Cardiac muscle cell (in vitro differentiated cells and primary cell): ENCODE measurements at regions not wholly inside any gene's neighbourhood (a gene's known extent, or its start where the extent isn't known, plus 50 kb on each side); places are given as distances from the start of the nearest gene placed in this dataset.

Experiments used
- DNase-seq, 2 donors: peaks; one replicate each; pipeline versions ENCODE4 v3.0.0 to v3.0.0-alpha.2; 2010 to 2017; ENCODE audit warnings: low read depth in 1 of 2, low spot score in 1 of 2
- H3K27ac ChIP-seq: fragments of 200-600 bp; sonication (generic); 2 replicates; pipeline ENCODE4 v1.5.1; 2016
- H3K27me3 ChIP-seq: fragments of 200-600 bp; sonication (generic); 2 replicates; pipeline ENCODE4 v1.6.0; 2016; ENCODE audit warnings: control low read depth
- H3K36me3 ChIP-seq: fragments of 200-600 bp; sonication (generic); 2 replicates; pipeline ENCODE4 v1.5.1; 2016; ENCODE audit warnings: control low read depth
- H3K4me1 ChIP-seq: fragments of 200-600 bp; sonication (generic); 2 replicates; pipeline ENCODE4 v1.8.1; 2017; ENCODE audit warnings: low read depth, mild to moderate bottlenecking, mixed run types
- H3K4me3 ChIP-seq: fragments of 200-600 bp; sonication (generic); 2 replicates; pipeline ENCODE4 v1.5.1; 2016; ENCODE audit warnings: mild to moderate bottlenecking
- H3K9me3 ChIP-seq: fragments of 200-600 bp; sonication (generic); 2 replicates; pipeline ENCODE4 v1.5.1; 2017; ENCODE audit warnings: low read depth, mild to moderate bottlenecking, control low read depth
- CTCF ChIP-seq: IDR thresholded peaks from 2 replicates; pipeline ENCODE4 v1.5.1; 2012; ENCODE audit warnings: low read depth, mild to moderate bottlenecking, low read length

DNA sequence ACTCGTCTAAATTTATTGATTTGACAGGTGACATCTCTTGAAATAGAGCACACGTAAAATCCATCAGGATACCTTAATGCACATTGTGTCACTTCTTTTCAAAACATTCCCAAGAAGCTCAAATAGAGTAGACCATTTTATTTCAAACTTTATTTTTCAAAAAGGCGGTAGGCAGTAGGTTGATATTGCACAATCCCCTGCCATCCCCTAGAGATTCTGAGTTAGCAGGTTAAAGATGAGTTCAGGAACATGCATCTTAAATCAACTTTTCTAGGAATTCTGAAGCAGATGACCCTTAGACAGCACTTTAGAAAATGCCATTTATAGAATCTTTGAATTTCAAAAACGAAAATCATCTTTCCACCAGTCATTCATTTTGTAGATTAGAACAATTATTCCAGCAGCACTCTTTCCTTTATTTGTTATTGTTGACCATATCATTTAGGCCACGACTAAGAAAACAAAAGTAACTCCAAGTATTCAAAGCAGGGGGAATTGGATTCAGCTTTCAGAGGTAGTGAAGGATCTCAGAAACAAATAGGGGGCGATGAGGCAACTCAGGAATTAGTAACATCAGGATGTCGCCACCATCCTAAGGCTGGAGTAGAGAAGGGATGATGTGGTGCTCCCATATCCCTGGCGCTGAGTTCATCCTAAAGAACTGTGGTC is 198.2 kb upstream of the MCTP2 start:
- Histone ChIP-seq H3K27me3 (no peaks in the 10 kb centered on the region), H3K4me3 (no peak overlapping the region), H3K27ac (no peak overlapping the region), H3K36me3 (no peaks in the 10 kb centered on the region), H3K4me1 (no peaks in the 10 kb centered on the region), H3K9me3 (no peaks in the 10 kb centered on the region)
- no peak for DNase-seq
- TF ChIP-seq CTCF = no peak

DNA sequence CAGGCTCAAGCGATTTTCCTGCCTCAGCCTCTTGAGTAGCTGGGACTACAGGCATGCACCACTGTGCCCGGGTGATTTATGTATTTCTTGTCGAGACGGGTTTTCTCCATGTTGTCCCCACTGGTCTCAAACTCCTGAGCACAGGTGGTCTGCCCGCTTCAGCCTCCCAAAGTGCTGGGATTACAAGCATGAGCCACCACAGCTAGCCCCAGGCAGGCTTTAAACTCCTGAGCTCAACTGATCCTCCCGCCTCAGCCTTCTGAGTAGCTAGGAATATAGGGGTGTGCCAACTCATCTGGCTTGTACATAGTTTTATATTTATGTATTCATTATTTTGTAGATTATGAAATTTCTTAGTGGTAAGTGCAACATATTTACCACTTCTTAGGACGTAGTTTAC is 198.8 kb upstream of the MCTP2 start:
- no peaks in the 10 kb centered on the region for H3K4me1 ChIP-seq
- no peaks in the 10 kb centered on the region for H3K9me3 ChIP-seq
- H3K27ac ChIP-seq = no peak overlapping the region
- no peak overlapping the region for H3K4me3 ChIP-seq
- TF ChIP-seq CTCF = no peak
- H3K36me3 ChIP-seq = no peaks in the 10 kb centered on the region
- DNase-seq = no peak
- H3K27me3 ChIP-seq = no peaks in the 10 kb centered on the region

DNA sequence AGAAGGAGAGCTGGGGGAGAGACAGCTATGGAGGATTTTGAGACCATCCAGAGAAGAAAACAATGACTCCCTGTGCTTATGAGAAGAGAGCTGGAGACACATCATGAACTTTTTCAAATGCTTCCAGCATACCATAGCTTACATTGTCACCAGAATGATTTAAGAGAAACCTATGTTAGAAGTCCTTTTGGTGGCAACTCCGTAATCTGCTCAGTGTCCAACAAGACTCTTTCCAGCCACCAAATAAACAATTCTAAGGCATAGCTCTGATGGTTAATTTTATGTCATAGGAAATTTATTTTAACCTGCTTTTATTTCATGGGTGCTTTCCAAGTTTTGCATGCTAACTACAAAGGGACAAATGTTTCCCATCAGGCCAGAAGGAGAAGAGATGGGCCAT is 200.3 kb upstream of the MCTP2 start:
- no peaks in the 10 kb centered on the region for H3K27me3 ChIP-seq
- no peaks in the 10 kb centered on the region for H3K4me1 ChIP-seq
- H3K36me3 ChIP-seq = no peaks in the 10 kb centered on the region
- no peak for DNase-seq
- no peak overlapping the region for H3K27ac ChIP-seq
- no peak for TF ChIP-seq CTCF
- H3K9me3 ChIP-seq = no peaks in the 10 kb centered on the region
- H3K4me3 ChIP-seq = no peak overlapping the region

- no peak for DNase-seq
Observed at GRCh38 chr15:94029495-94029894, 201.9 kb upstream of the MCTP2 start.

DNA sequence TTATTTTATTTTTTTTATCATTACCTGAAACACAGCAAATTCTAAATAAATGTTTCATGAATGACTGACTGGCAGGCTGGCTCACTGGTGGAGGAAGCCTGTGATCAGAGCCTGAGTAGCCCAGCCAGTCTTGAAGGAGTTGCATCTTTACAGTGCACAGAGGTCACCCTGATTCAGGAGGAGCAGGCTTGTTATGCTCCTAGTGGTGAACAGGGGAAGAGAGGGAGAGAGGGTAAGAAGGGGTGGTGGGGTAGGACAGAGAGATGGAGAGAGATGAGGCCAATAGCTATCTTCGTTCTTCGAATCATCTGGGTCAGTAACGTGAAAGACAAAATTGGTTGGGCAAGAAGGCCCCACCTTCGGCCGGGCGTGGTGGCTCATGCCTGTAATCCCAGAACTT is 202.6 kb upstream of the MCTP2 start:
- Histone ChIP-seq H3K27me3 (no peaks in the 10 kb centered on the region), H3K4me1 (no peaks in the 10 kb centered on the region), H3K36me3 (no peaks in the 10 kb centered on the region), H3K4me3 (no peak overlapping the region), H3K27ac (no peak overlapping the region), H3K9me3 (no peaks in the 10 kb centered on the region)
- no peak for TF ChIP-seq CTCF
- no peak for DNase-seq

More at GRCh38 chr15:94029495-94029894, 201.9 kb upstream of the MCTP2 start:
- Histone ChIP-seq H3K9me3 (no peaks in the 10 kb centered on the region), H3K27me3 (no peaks in the 10 kb centered on the region), H3K27ac (no peak overlapping the region), H3K36me3 (no peaks in the 10 kb centered on the region), H3K4me3 (no peak overlapping the region), H3K4me1 (no peaks in the 10 kb centered on the region)
- no peak for TF ChIP-seq CTCF
